ENCODE measurements at regions not wholly inside any gene's neighbourhood (a gene's known extent, or its start where the extent isn't known, plus 50 kb on each side); places are given as distances from the start of the nearest gene placed in this dataset.

- no peaks in the 10 kb centered on the region for H4K20me1 ChIP-seq
Observed at GRCh38 chr12:58211211-58211610, 269.8 kb downstream of the ATP23 start.

GRCh38 chr12:58217130-58217529, 275.8 kb downstream of the ATP23 start:
- no peaks in the 10 kb centered on the region for H3K27me3 ChIP-seq
- H3K9ac ChIP-seq, result no peak overlapping the region
- no peaks in the 10 kb centered on the region for H3K36me3 ChIP-seq
- no peak overlapping the region for H3K4me2 ChIP-seq
- no peak for TF ChIP-seq Cebpa-rat (IDR thresholded peaks at IDR 0.05)
- no peaks in the 10 kb centered on the region for H4K20me1 ChIP-seq
- no peaks in the 10 kb centered on the region for H3K4me1 ChIP-seq
- H3K4me3 ChIP-seq, result no peak overlapping the region
- no peak overlapping the region for H3K27ac ChIP-seq
- peaks cover 6 to 19% (median 9%) of the 10 kb centered on the region in 11 experiments; a peak in 11 of 22 replicates for H3K9me3 ChIP-seq (replicated peaks in 1 of 11)

More at GRCh38 chr12:58211211-58211610, 269.8 kb downstream of the ATP23 start:
- no peaks in the 10 kb centered on the region for H3K27me3 ChIP-seq
- no peak overlapping the region for H3K4me3 ChIP-seq
- TF ChIP-seq Cebpa-rat (IDR thresholded peaks at IDR 0.05), result no peak
- no peak overlapping the region for H3K4me2 ChIP-seq
- H3K9ac ChIP-seq, result no peak overlapping the region
- peaks cover 0 to 21% (median 0%) of the 10 kb centered on the region in 11 experiments; a peak in 5 of 22 replicates for H3K9me3 ChIP-seq (replicated peaks in 1 of 11)
- H3K27ac ChIP-seq, result no peak overlapping the region
- no peaks in the 10 kb centered on the region for H3K36me3 ChIP-seq
- H3K4me1 ChIP-seq, result no peaks in the 10 kb centered on the region

GRCh38 chr12:58224536-58225105, 283.3 kb downstream of the ATP23 start:
- H3K9ac ChIP-seq, result no peak overlapping the region
- no peaks in the 10 kb centered on the region for H4K20me1 ChIP-seq
- no peaks in the 10 kb centered on the region for H3K27me3 ChIP-seq
- no peaks in the 10 kb centered on the region for H3K36me3 ChIP-seq
- peaks cover 6 to 15% (median 9%) of the 10 kb centered on the region in 11 experiments; a peak in 10 of 22 replicates for H3K9me3 ChIP-seq (replicated peaks in 1 of 11)
- H3K4me1 ChIP-seq, result peaks cover 0 to 12% (median 11%) of the 10 kb centered on the region in 10 experiments; a peak in 13 of 20 replicates
- H3K4me3 ChIP-seq, result no peak overlapping the region
- H3K4me2 ChIP-seq, result no peak overlapping the region
- no peak for TF ChIP-seq Cebpa-rat (IDR thresholded peaks at IDR 0.05)
- H3K27ac ChIP-seq, result no peak overlapping the region

- no peak overlapping the region for H3K9ac ChIP-seq
- no peaks in the 10 kb centered on the region for H3K27me3 ChIP-seq
- no peaks in the 10 kb centered on the region for H4K20me1 ChIP-seq
- peaks cover 6 to 15% (median 9%) of the 10 kb centered on the region in 11 experiments; a peak in 10 of 22 replicates for H3K9me3 ChIP-seq (replicated peaks in 1 of 11)
- no peak overlapping the region for H3K4me3 ChIP-seq
- TF ChIP-seq Cebpa-rat (IDR thresholded peaks at IDR 0.05), result no peak
- no peaks in the 10 kb centered on the region for H3K36me3 ChIP-seq
- no peak overlapping the region for H3K27ac ChIP-seq
- peak overlapping the region in 7 of 11 experiments; percentile 6 to 51 (median 41); a peak in 11 of 22 replicates for H3K4me2 ChIP-seq
- peaks cover 0 to 12% (median 11%) of the 10 kb centered on the region in 10 experiments; a peak in 13 of 20 replicates for H3K4me1 ChIP-seq
Observed at GRCh38 chr12:58225203-58225877, 284.0 kb downstream of the ATP23 start.

GRCh38 chr12:58233886-58234285, 292.5 kb downstream of the ATP23 start:
- Histone ChIP-seq H3K4me2 (no peak overlapping the region), H4K20me1 (no peaks in the 10 kb centered on the region), H3K9me3 (replicated peaks in 1 of 11) (peaks cover 8 to 15% (median 12%) of the 10 kb centered on the region in 11 experiments; a peak in 18 of 22 replicates), H3K4me3 (no peak overlapping the region), H3K36me3 (no peaks in the 10 kb centered on the region), H3K27ac (no peak overlapping the region), H3K9ac (no peak overlapping the region), H3K27me3 (no peaks in the 10 kb centered on the region), H3K4me1 (no peaks in the 10 kb centered on the region)
- TF ChIP-seq Cebpa-rat (IDR thresholded peaks at IDR 0.05), result no peak

- H3K27ac ChIP-seq, result no peak overlapping the region
- H3K36me3 ChIP-seq, result no peaks in the 10 kb centered on the region
- 0 out of 22 replicates have a peak, but pooled peaks cover 0 to under 1% (median 0%) of the 10 kb centered on the region in 11 experiments for H3K9me3 ChIP-seq (replicated peaks in 1 of 11)
- no peak for TF ChIP-seq Cebpa-rat (IDR thresholded peaks at IDR 0.05)
- no peak overlapping the region for H3K9ac ChIP-seq
- no peaks in the 10 kb centered on the region for H4K20me1 ChIP-seq
- H3K4me2 ChIP-seq, result no peak overlapping the region
- no peaks in the 10 kb centered on the region for H3K27me3 ChIP-seq
- 0 out of 20 replicates have a peak, but pooled peaks cover 0 to 5% (median 0%) of the 10 kb centered on the region in 10 experiments for H3K4me1 ChIP-seq
- H3K4me3 ChIP-seq, result no peak overlapping the region
Observed at GRCh38 chr12:58238411-58238810, 297.0 kb downstream of the ATP23 start.

- H3K9me3 ChIP-seq (replicated peaks in 1 of 11), result no peaks in the 10 kb centered on the region
- no peaks in the 10 kb centered on the region for H3K27me3 ChIP-seq
- no peaks in the 10 kb centered on the region for H4K20me1 ChIP-seq
- H3K4me2 ChIP-seq, result no peak overlapping the region
- 0 out of 20 replicates have a peak, but pooled peaks cover 0 to 6% (median 0%) of the 10 kb centered on the region in 10 experiments for H3K4me1 ChIP-seq
- TF ChIP-seq Cebpa-rat (IDR thresholded peaks at IDR 0.05), result no peak
- no peak overlapping the region for H3K9ac ChIP-seq
- no peaks in the 10 kb centered on the region for H3K36me3 ChIP-seq
- no peak overlapping the region for H3K27ac ChIP-seq
- no peak overlapping the region for H3K4me3 ChIP-seq
Observed at GRCh38 chr12:58241099-58241498, 299.7 kb downstream of the ATP23 start.

GRCh38 chr12:58242796-58243630, 301.6 kb downstream of the ATP23 start:
- Histone ChIP-seq H3K36me3 (no peaks in the 10 kb centered on the region), H4K20me1 (no peaks in the 10 kb centered on the region), H3K27ac (no peak overlapping the region), H3K4me1 (peaks cover 0 to 6% (median 0%) of the 10 kb centered on the region in 10 experiments; a peak in 1 of 20 replicates), H3K9ac (no peak overlapping the region), H3K4me2 (no peak overlapping the region), H3K9me3 (replicated peaks in 1 of 11) (peaks cover 0 to 7% (median 0%) of the 10 kb centered on the region in 11 experiments; a peak in 2 of 22 replicates), H3K4me3 (no peak overlapping the region), H3K27me3 (no peaks in the 10 kb centered on the region)
- no peak for TF ChIP-seq Cebpa-rat (IDR thresholded peaks at IDR 0.05)

GRCh38 chr12:58247633-58248032, 306.3 kb downstream of the ATP23 start:
- Histone ChIP-seq H3K36me3 (no peaks in the 10 kb centered on the region), H3K27ac (no peak overlapping the region), H4K20me1 (no peaks in the 10 kb centered on the region), H3K4me2 (no peak overlapping the region), H3K4me1 (peaks cover 1 to 21% (median 4%) of the 10 kb centered on the region in 10 experiments; a peak in 13 of 20 replicates), H3K9ac (no peak overlapping the region), H3K9me3 (replicated peaks in 1 of 11) (peaks cover 0 to 16% (median 0%) of the 10 kb centered on the region in 11 experiments; a peak in 4 of 22 replicates), H3K4me3 (no peak overlapping the region), H3K27me3 (no peaks in the 10 kb centered on the region)
- TF ChIP-seq Cebpa-rat (IDR thresholded peaks at IDR 0.05), result no peak
